ENCODE measurements at regions not wholly inside any gene's neighbourhood (a gene's known extent, or its start where the extent isn't known, plus 50 kb on each side); places are given as distances from the start of the nearest gene placed in this dataset.
A peak's percentile ranks its signal among the peaks of the same experiment; 100 is the strongest.

DNA sequence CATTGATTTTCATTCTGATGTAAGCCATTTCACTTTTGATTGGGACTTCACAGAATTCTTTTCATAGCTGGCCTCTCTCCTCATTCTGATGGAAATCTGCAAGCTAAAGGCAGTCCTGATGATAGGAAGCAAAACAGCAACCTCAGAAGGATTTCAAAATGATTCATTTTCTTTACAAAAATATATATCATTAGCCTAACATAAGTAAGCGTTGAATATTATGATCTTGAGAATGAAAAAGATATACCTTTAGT is 143.1 kb upstream of the GJE1 start:
- no peak for DNase-seq (ENCODE audit: extremely low spot score, unreplicated experiment)
- Mint-ChIP-seq H3K4me3 (ENCODE audit: unreplicated experiment) (no peak overlapping the region), H3K36me3 (ENCODE audit: unreplicated experiment) (no peaks in the 10 kb centered on the region), H3K9me3 (ENCODE audit: unreplicated experiment) (no peaks in the 10 kb centered on the region), H3K4me1 (ENCODE audit: unreplicated experiment) (peaks cover 11% of the 10 kb centered on the region), H3K27ac (ENCODE audit: unreplicated experiment) (no peak overlapping the region), H3K27me3 (ENCODE audit: unreplicated experiment) (no peaks in the 10 kb centered on the region)
- TF ChIP-seq, protein P1, sequence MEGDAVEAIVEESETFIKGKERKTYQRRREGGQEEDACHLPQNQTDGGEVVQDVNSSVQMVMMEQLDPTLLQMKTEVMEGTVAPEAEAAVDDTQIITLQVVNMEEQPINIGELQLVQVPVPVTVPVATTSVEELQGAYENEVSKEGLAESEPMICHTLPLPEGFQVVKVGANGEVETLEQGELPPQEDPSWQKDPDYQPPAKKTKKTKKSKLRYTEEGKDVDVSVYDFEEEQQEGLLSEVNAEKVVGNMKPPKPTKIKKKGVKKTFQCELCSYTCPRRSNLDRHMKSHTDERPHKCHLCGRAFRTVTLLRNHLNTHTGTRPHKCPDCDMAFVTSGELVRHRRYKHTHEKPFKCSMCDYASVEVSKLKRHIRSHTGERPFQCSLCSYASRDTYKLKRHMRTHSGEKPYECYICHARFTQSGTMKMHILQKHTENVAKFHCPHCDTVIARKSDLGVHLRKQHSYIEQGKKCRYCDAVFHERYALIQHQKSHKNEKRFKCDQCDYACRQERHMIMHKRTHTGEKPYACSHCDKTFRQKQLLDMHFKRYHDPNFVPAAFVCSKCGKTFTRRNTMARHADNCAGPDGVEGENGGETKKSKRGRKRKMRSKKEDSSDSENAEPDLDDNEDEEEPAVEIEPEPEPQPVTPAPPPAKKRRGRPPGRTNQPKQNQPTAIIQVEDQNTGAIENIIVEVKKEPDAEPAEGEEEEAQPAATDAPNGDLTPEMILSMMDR (IDR thresholded peaks at IDR 0.05): no peak

DNA sequence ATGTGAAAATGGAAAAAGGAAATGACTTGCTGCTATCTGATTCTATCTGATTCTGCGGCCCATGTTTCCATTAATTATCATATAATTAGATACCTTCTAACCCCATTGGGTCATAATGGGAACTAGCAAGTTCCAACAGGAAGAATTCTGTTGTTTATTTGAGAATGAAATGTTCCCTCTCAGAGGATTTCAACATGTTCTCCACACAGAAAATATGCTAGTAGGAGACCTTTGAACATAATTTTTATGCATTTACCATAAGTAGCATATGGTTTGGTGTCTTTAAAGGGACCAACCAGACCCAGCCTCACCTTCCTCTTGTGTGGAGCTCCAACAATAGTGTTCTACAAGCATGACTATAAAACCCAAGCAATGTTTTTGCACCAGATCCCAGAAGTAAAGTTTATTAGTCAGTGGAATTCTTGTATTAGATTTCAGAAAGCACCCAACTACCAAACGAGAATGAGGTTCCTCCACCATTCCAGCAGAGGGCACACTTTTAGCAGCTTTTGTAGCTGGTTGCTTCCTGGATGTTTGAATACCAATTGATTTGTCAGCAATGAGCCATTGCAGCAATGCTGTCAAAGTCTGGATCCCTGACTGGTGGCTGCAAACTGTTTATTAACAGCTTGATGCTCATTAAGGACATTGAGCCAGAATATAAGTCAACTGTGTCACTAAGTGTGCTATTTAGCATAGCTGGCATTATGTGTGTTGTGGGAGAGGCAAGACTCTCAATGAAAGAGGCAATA is 143.6 kb upstream of the GJE1 start:
- H3K4me1 Mint-ChIP-seq (ENCODE audit: unreplicated experiment): peaks cover 11% of the 10 kb centered on the region
- H3K27me3 Mint-ChIP-seq (ENCODE audit: unreplicated experiment): no peaks in the 10 kb centered on the region
- no peak overlapping the region for H3K27ac Mint-ChIP-seq (ENCODE audit: unreplicated experiment)
- no peak for DNase-seq (ENCODE audit: extremely low spot score, unreplicated experiment)
- no peaks in the 10 kb centered on the region for H3K36me3 Mint-ChIP-seq (ENCODE audit: unreplicated experiment)
- no peak overlapping the region for H3K4me3 Mint-ChIP-seq (ENCODE audit: unreplicated experiment)
- H3K9me3 Mint-ChIP-seq (ENCODE audit: unreplicated experiment): no peaks in the 10 kb centered on the region
- TF ChIP-seq, protein P1 (IDR thresholded peaks at IDR 0.05): peak; percentile 79

DNA sequence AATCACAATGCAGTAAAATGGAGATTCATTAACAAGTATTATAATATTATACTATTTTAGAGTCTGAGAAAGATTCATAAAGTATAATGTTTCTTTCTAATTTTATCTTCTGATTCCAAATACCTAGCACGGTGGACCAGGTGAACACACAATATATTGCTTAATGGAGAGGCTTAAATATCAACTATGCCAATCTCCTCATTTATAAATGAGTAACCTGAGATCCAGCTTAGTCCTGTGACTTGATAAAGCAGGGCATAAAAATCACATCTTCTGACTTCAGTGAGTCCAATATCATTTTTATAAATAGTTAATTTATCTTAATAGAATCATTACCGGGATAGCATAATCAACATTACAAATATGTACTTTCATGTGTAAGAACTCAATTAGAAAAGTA is 144.4 kb upstream of the GJE1 start:
- Mint-ChIP-seq H3K9me3 (ENCODE audit: unreplicated experiment) (no peaks in the 10 kb centered on the region), H3K4me1 (ENCODE audit: unreplicated experiment) (peaks cover 11% of the 10 kb centered on the region), H3K4me3 (ENCODE audit: unreplicated experiment) (no peak overlapping the region), H3K27me3 (ENCODE audit: unreplicated experiment) (no peaks in the 10 kb centered on the region), H3K27ac (ENCODE audit: unreplicated experiment) (no peak overlapping the region), H3K36me3 (ENCODE audit: unreplicated experiment) (no peaks in the 10 kb centered on the region)
- TF ChIP-seq, protein P1 (IDR thresholded peaks at IDR 0.05): no peak
- no peak for DNase-seq (ENCODE audit: extremely low spot score, unreplicated experiment)

DNA sequence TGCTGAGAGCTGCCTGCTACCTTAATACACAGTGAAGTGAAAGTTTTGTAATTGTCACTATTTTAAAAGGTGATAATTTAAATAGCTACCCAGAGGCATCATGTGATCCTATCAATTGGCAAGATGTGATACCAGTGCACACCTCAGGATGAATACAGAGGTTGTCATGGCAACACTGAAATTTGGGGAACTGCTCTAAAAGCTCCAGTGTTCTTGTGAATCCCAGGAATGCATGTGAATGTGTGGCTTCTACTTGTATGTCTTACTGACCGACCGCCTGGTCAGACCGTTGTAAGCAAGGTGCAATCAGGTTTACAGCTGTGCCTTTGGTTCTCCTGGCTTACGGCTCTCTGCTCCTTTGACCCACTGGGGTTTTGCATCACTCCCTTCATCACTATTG is 146.3 kb upstream of the GJE1 start:
- Mint-ChIP-seq H3K27me3 (ENCODE audit: unreplicated experiment) (no peaks in the 10 kb centered on the region), H3K36me3 (ENCODE audit: unreplicated experiment) (no peaks in the 10 kb centered on the region), H3K4me3 (ENCODE audit: unreplicated experiment) (no peak overlapping the region), H3K9me3 (ENCODE audit: unreplicated experiment) (no peaks in the 10 kb centered on the region), H3K27ac (ENCODE audit: unreplicated experiment) (no peak overlapping the region), H3K4me1 (ENCODE audit: unreplicated experiment) (peaks cover 11% of the 10 kb centered on the region)
- no peak for DNase-seq (ENCODE audit: extremely low spot score, unreplicated experiment)
- TF ChIP-seq, protein P1 (IDR thresholded peaks at IDR 0.05): no peak

DNA sequence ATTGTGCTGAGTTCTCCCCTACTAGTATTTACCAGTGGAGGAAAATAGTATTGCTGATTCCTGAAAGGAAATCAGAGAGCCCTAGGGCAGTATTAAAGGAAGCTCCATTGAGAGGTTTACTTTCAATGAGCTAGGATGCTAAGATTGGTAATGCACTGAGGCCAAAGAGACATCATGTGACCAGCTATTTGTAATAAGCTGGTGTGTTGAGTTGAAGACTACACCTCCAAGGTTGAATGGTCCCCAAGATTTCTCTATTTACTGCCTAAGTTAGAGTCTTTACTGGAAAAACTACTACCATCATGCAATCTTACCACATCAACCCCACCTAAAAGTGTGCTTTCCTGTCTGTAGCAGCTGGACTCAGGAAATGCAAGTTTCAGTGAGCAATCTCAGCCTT is 151.5 kb upstream of the GJE1 start:
- H3K4me1 Mint-ChIP-seq (ENCODE audit: unreplicated experiment): no peaks in the 10 kb centered on the region
- TF ChIP-seq, protein P1 (IDR thresholded peaks at IDR 0.05): no peak
- no peak for DNase-seq (ENCODE audit: extremely low spot score, unreplicated experiment)
- no peaks in the 10 kb centered on the region for H3K9me3 Mint-ChIP-seq (ENCODE audit: unreplicated experiment)
- no peak overlapping the region for H3K27ac Mint-ChIP-seq (ENCODE audit: unreplicated experiment)
- no peaks in the 10 kb centered on the region for H3K36me3 Mint-ChIP-seq (ENCODE audit: unreplicated experiment)
- H3K27me3 Mint-ChIP-seq (ENCODE audit: unreplicated experiment): no peaks in the 10 kb centered on the region
- no peak overlapping the region for H3K4me3 Mint-ChIP-seq (ENCODE audit: unreplicated experiment)

Measured in osteocyte (in vitro differentiated cells).